ENCODE measurements at regions not wholly inside any gene's neighbourhood (a gene's known extent, or its start where the extent isn't known, plus 50 kb on each side); places are given as distances from the start of the nearest gene placed in this dataset.
"Not testable (repeated sequence)": the region's sequence is repeated elsewhere in the genome, so short reads cannot be mapped to it uniquely, and the experiment has no call there.

GRCh38 chr15:95196176-95196915 lies 965.0 kb downstream of the MCTP2 start:
- no peak for FAIRE-seq
- H3K4me3 ChIP-seq (ENCODE audit: low read depth, low read length), result peak overlapping the region; percentile 20
- TF ChIP-seq CTCF (IDR thresholded peaks at IDR 0.05; ENCODE audit: insufficient read depth, low read length, severe bottlenecking), result no peak
- no peaks in the 10 kb centered on the region for H3K27me3 ChIP-seq (ENCODE audit: control insufficient read depth, insufficient read depth, low read length)
- no peaks in the 10 kb centered on the region for H3K36me3 ChIP-seq (ENCODE audit: control insufficient read depth, insufficient read depth, low read length)
- DNase-seq (ENCODE audit: low read depth), result no peak

- FAIRE-seq (no peak), DNase-seq (ENCODE audit: low read depth) (peak; percentile 35)
- Histone ChIP-seq H3K36me3 (ENCODE audit: control insufficient read depth, insufficient read depth, low read length) (no peaks in the 10 kb centered on the region), H3K4me3 (ENCODE audit: low read depth, low read length) (no peak overlapping the region), H3K27me3 (ENCODE audit: control insufficient read depth, insufficient read depth, low read length) (no peaks in the 10 kb centered on the region)
- TF ChIP-seq CTCF (IDR thresholded peaks at IDR 0.05; ENCODE audit: insufficient read depth, low read length, severe bottlenecking), result no peak
Measured at GRCh38 chr15:95202569-95203349, 971.4 kb downstream of the MCTP2 start.

- peak; percentile 55 for DNase-seq (ENCODE audit: low read depth)
- no peak for TF ChIP-seq CTCF (IDR thresholded peaks at IDR 0.05; ENCODE audit: insufficient read depth, low read length, severe bottlenecking)
- Histone ChIP-seq H3K4me3 (ENCODE audit: low read depth, low read length) (no peak overlapping the region), H3K36me3 (ENCODE audit: control insufficient read depth, insufficient read depth, low read length) (no peaks in the 10 kb centered on the region), H3K27me3 (ENCODE audit: control insufficient read depth, insufficient read depth, low read length) (no peaks in the 10 kb centered on the region)
- FAIRE-seq, result no peak
Measured at GRCh38 chr15:95205077-95205476, 973.7 kb downstream of the MCTP2 start.

GRCh38 chr15:95205830-95206229 lies 974.5 kb downstream of the MCTP2 start:
- H3K4me3 ChIP-seq (ENCODE audit: low read depth, low read length); H3K27me3 ChIP-seq (ENCODE audit: control insufficient read depth, insufficient read depth, low read length); DNase-seq (ENCODE audit: low read depth); H3K36me3 ChIP-seq (ENCODE audit: control insufficient read depth, insufficient read depth, low read length); FAIRE-seq: not testable (repeated sequence)

- peak; percentile 36 for FAIRE-seq
- TF ChIP-seq CTCF (IDR thresholded peaks at IDR 0.05; ENCODE audit: insufficient read depth, low read length, severe bottlenecking), result no peak
- Histone ChIP-seq H3K36me3 (ENCODE audit: control insufficient read depth, insufficient read depth, low read length) (no peaks in the 10 kb centered on the region), H3K27me3 (ENCODE audit: control insufficient read depth, insufficient read depth, low read length) (no peaks in the 10 kb centered on the region), H3K4me3 (ENCODE audit: low read depth, low read length) (no peak overlapping the region)
- DNase-seq (ENCODE audit: low read depth), result no peak
Measured at GRCh38 chr15:95208071-95208470, 976.7 kb downstream of the MCTP2 start.

- no peaks in the 10 kb centered on the region for H3K36me3 ChIP-seq (ENCODE audit: control insufficient read depth, insufficient read depth, low read length)
- no peak overlapping the region for H3K4me3 ChIP-seq (ENCODE audit: low read depth, low read length)
- TF ChIP-seq CTCF (IDR thresholded peaks at IDR 0.05; ENCODE audit: insufficient read depth, low read length, severe bottlenecking), result no peak
- peak; percentile 43 for DNase-seq (ENCODE audit: low read depth)
- H3K27me3 ChIP-seq (ENCODE audit: control insufficient read depth, insufficient read depth, low read length), result no peaks in the 10 kb centered on the region
- no peak for FAIRE-seq
Measured at GRCh38 chr15:95208988-95209387, 977.6 kb downstream of the MCTP2 start.
